DND-41 (cell line): ENCODE measurements at regions not wholly inside any gene's neighbourhood (a gene's known extent, or its start where the extent isn't known, plus 50 kb on each side); places are given as distances from the start of the nearest gene placed in this dataset.

ENCODE experiments used
- EZH2 ChIP-seq: IDR thresholded peaks from 3 replicates; pipeline ENCODE4 v1.6.1; 2012; ENCODE audit warnings: borderline replicate concordance, low read depth, mild to moderate bottlenecking, moderate library complexity, low read length, inconsistent platforms; ENCODE audit not compliant: severe bottlenecking
- TF ChIP-seq, protein P1 (sequence below): IDR thresholded peaks from 2 replicates; pipeline ENCODE4 v1.5.1; 2012; ENCODE audit warnings: borderline replicate concordance, low read length, moderate library complexity, mild to moderate bottlenecking; ENCODE audit not compliant: poor library complexity, severe bottlenecking; ENCODE audit errors: extremely low read depth

- TF ChIP-seq, protein P1, sequence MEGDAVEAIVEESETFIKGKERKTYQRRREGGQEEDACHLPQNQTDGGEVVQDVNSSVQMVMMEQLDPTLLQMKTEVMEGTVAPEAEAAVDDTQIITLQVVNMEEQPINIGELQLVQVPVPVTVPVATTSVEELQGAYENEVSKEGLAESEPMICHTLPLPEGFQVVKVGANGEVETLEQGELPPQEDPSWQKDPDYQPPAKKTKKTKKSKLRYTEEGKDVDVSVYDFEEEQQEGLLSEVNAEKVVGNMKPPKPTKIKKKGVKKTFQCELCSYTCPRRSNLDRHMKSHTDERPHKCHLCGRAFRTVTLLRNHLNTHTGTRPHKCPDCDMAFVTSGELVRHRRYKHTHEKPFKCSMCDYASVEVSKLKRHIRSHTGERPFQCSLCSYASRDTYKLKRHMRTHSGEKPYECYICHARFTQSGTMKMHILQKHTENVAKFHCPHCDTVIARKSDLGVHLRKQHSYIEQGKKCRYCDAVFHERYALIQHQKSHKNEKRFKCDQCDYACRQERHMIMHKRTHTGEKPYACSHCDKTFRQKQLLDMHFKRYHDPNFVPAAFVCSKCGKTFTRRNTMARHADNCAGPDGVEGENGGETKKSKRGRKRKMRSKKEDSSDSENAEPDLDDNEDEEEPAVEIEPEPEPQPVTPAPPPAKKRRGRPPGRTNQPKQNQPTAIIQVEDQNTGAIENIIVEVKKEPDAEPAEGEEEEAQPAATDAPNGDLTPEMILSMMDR: no peak
- no peak for TF ChIP-seq EZH2
These were observed 1850.9 kb upstream of the NUDT12 start for GRCh38 chr5:105413406-105413990.
